Glutamatergic neuron (in vitro differentiated cells): ENCODE measurements at regions not wholly inside any gene's neighbourhood (a gene's known extent, or its start where the extent isn't known, plus 50 kb on each side); places are given as distances from the start of the nearest gene placed in this dataset.
"Not testable (repeated sequence)": the region's sequence is repeated elsewhere in the genome, so short reads cannot be mapped to it uniquely, and the experiment has no call there.

Experiments used
- DNase-seq: peaks from one replicate; pipeline ENCODE4 v3.0.0; 2022
- H3K27ac Mint-ChIP-seq: one replicate; pipeline ENCODE4 v1.8.0; 2020; ENCODE audit warnings: mild to moderate bottlenecking, mixed read lengths, inconsistent platforms; ENCODE audit not compliant: unreplicated experiment
- H3K27me3 Mint-ChIP-seq: one replicate; pipeline ENCODE4 v1.8.0; 2020; ENCODE audit warnings: mild to moderate bottlenecking, moderate library complexity, mixed read lengths, inconsistent platforms; ENCODE audit not compliant: unreplicated experiment
- H3K36me3 Mint-ChIP-seq: one replicate; pipeline ENCODE4 v1.8.0; 2020; ENCODE audit warnings: mild to moderate bottlenecking, mixed read lengths, inconsistent platforms; ENCODE audit not compliant: unreplicated experiment
- H3K4me1 Mint-ChIP-seq: one replicate; pipeline ENCODE4 v1.8.0; 2020; ENCODE audit warnings: mild to moderate bottlenecking, low read depth, mixed read lengths, inconsistent platforms; ENCODE audit not compliant: unreplicated experiment
- H3K4me3 Mint-ChIP-seq: one replicate; pipeline ENCODE4 v1.8.0; 2020; ENCODE audit warnings: mild to moderate bottlenecking, mixed read lengths, inconsistent platforms; ENCODE audit not compliant: unreplicated experiment
- H3K9me3 Mint-ChIP-seq: one replicate; pipeline ENCODE4 v1.8.0; 2020; ENCODE audit warnings: mild to moderate bottlenecking, moderate library complexity, mixed read lengths, inconsistent platforms; ENCODE audit not compliant: unreplicated experiment
- CTCF ChIP-seq: fragments of 200-600 bp; sonication (generic); IDR thresholded peaks from one replicate; pipeline ENCODE4 v1.5.0; 2021; ENCODE audit not compliant: partially characterized antibody, unreplicated experiment

GRCh38 chr15:77934516-77934915 lies 143.0 kb downstream of the TBC1D2B start:
- not testable (repeated sequence) for H3K9me3 Mint-ChIP-seq

GRCh38 chr15:77930907-77931306 lies 146.6 kb downstream of the TBC1D2B start:
- not testable (repeated sequence) for H3K27me3 Mint-ChIP-seq, DNase-seq, H3K36me3 Mint-ChIP-seq, H3K4me1 Mint-ChIP-seq, H3K4me3 Mint-ChIP-seq, H3K27ac Mint-ChIP-seq, H3K9me3 Mint-ChIP-seq

More at GRCh38 chr15:77934516-77934915, 143.0 kb downstream of the TBC1D2B start:
- not testable (repeated sequence) for DNase-seq, H3K27ac Mint-ChIP-seq, H3K27me3 Mint-ChIP-seq, H3K36me3 Mint-ChIP-seq, H3K4me3 Mint-ChIP-seq, H3K4me1 Mint-ChIP-seq

DNA sequence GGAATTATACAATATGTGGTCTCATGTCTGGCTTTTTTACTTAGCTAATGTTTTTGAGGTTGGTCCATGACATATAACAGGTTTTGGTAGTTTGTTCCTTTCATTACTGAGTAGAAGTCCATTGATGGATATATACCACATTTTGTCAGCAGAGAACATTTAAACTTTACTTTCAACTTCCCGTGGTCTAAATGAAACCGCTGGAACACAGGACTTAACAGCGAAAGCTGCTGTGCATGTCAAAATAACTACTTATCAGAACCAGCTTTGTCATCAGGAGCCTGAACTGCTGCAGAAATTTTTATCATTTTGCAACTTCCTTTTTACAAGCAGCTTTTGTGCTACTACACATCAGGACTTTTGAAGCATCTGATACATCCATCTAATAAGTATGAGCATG lies 147.0 kb downstream of the TBC1D2B start:
- H3K4me3 Mint-ChIP-seq, H3K9me3 Mint-ChIP-seq, H3K27me3 Mint-ChIP-seq, DNase-seq, H3K36me3 Mint-ChIP-seq, H3K27ac Mint-ChIP-seq, H3K4me1 Mint-ChIP-seq: not testable (repeated sequence)

- not testable (repeated sequence) for H3K4me3 Mint-ChIP-seq, DNase-seq, H3K27ac Mint-ChIP-seq, H3K9me3 Mint-ChIP-seq, H3K27me3 Mint-ChIP-seq, H3K36me3 Mint-ChIP-seq, H3K4me1 Mint-ChIP-seq
Observed at GRCh38 chr15:77926789-77927188, 150.7 kb downstream of the TBC1D2B start.

DNA sequence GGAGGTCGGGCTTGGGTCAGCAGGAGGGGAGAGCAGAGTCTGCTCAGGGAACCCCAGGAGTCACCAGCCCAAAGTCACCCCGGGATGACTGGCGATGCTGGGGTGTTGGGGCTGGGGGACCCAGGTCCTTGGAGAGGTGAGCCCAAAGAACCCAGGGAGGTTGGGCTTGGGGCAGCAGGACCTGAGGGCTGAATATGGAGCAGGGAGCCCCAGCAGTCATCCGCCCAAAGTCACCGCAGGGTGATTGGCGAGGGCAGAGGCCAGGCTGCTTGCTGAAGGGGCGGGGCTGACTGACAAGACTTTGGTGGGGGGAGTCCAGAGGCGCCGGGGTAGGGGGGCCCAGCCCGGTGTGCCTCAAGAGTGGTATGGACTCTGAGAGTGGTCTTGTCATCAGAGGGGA lies 151.2 kb downstream of the TBC1D2B start:
- not testable (repeated sequence) for H3K27me3 Mint-ChIP-seq, H3K36me3 Mint-ChIP-seq, H3K4me1 Mint-ChIP-seq, H3K4me3 Mint-ChIP-seq, DNase-seq, H3K27ac Mint-ChIP-seq, H3K9me3 Mint-ChIP-seq

DNA sequence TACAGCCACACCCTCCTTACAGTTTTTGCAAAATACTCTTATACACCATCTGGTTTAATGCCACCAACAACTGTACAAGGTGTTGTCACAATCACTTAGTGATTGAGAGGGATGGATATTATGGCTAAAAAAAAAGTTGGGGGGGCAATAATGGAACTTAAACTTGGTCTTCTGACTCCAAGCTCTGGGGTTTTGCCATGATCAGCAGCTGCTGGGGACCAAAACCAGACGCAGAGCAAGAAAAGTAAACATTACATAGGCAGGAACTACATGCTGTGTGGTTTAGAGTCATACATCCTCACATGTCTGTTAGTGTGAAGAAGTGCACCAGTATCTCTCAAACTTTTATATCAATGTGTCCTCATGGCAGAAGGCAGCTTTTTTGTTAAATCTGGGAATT lies 152.4 kb downstream of the TBC1D2B start:
- H3K4me3 Mint-ChIP-seq, DNase-seq, H3K9me3 Mint-ChIP-seq, H3K27me3 Mint-ChIP-seq, H3K27ac Mint-ChIP-seq, H3K36me3 Mint-ChIP-seq, H3K4me1 Mint-ChIP-seq: not testable (repeated sequence)

DNA sequence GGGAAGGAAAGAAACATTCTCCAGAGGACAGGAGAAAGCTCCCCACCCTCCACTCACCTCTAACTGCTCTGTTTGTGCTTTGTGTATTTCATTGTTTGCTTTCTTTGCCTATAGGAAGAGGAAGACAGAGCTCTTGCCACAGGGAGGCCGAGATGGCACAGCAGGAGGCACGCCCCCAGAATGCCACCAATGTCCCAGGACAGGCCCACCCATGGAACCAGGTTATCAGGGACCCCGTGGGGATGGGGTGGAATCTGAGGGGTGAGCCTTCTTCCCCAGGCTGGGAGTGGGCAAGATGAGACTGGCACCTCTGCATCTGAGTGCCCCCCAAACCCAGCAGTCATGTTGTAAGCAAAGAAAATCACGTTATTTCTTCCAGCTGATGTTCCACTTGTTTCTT lies 155.8 kb downstream of the TBC1D2B start:
- Mint-ChIP-seq H3K4me3 (no peak overlapping the region), H3K27ac (no peak overlapping the region), H3K4me1 (no peaks in the 10 kb centered on the region), H3K27me3 (peaks cover 6% of the 10 kb centered on the region), H3K36me3 (no peaks in the 10 kb centered on the region), H3K9me3 (peaks cover 1% of the 10 kb centered on the region)
- no peak for TF ChIP-seq CTCF
- no peak for DNase-seq

GRCh38 chr15:77916966-77917635 lies 160.4 kb downstream of the TBC1D2B start:
- H3K27me3 Mint-ChIP-seq, H3K4me1 Mint-ChIP-seq, H3K27ac Mint-ChIP-seq, H3K4me3 Mint-ChIP-seq, DNase-seq, H3K36me3 Mint-ChIP-seq, H3K9me3 Mint-ChIP-seq: not testable (repeated sequence)

GRCh38 chr15:77915961-77916330 lies 161.6 kb downstream of the TBC1D2B start:
- H3K4me3 Mint-ChIP-seq, H3K27ac Mint-ChIP-seq, H3K36me3 Mint-ChIP-seq, DNase-seq, H3K27me3 Mint-ChIP-seq, H3K9me3 Mint-ChIP-seq: not testable (repeated sequence)
- H3K4me1 Mint-ChIP-seq = peaks cover 10% of the 10 kb centered on the region
